MG63 (cell line): ENCODE measurements at regions not wholly inside any gene's neighbourhood (a gene's known extent, or its start where the extent isn't known, plus 50 kb on each side); places are given as distances from the start of the nearest gene placed in this dataset.
"Not testable (repeated sequence)": the region's sequence is repeated elsewhere in the genome, so short reads cannot be mapped to it uniquely, and the experiment has no call there.

Experiments used
- DNase-seq: peaks from one replicate; pipeline ENCODE4 v3.0.0-alpha.2; 2020
- H3K27me3 ChIP-seq: fragments of 250-450 bp; sonication (Bioruptor Pico); 2 replicates; pipeline ENCODE4 v1.5.1; 2020; ENCODE audit warnings: mild to moderate bottlenecking, moderate library complexity
- H3K36me3 ChIP-seq: fragments of 250-450 bp; sonication (Bioruptor Pico); 2 replicates; pipeline ENCODE4 v1.5.1; 2020; ENCODE audit warnings: mild to moderate bottlenecking, moderate library complexity
- H3K4me3 ChIP-seq: fragments of 250-450 bp; sonication (Bioruptor Pico); 2 replicates; pipeline ENCODE4 v1.5.1; 2020; ENCODE audit warnings: mild to moderate bottlenecking, moderate library complexity
- H3K9me3 ChIP-seq: fragments of 250-450 bp; sonication (Bioruptor Pico); 2 replicates; pipeline ENCODE4 v1.5.1; 2020; ENCODE audit warnings: mild to moderate bottlenecking, moderate library complexity

- Histone ChIP-seq H3K9me3 (no peaks in the 10 kb centered on the region), H3K36me3 (no peaks in the 10 kb centered on the region), H3K4me3 (no peak overlapping the region), H3K27me3 (no peaks in the 10 kb centered on the region)
- DNase-seq: no peak
Measured at GRCh38 chr3:82384181-82384580, 622.7 kb upstream of the GBE1 start.

DNA sequence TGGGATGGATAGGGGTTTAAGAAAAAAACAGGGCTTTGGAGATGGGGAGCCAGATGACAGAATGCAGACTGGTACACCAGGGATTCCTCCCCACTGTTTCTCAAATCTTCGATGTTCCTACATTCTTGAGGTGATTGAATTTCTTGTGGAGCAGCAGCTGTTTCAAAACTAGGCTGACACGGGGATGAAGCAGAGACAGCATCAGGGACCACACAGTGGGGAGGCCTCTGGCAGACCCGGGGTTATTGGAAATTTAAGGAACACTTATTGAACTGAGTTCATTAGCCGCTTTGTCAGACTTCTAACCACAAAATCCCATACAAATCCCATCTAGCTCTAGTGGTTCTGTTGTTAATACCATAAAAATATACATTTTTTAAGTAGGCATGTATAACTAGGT, 621.4 kb upstream of the GBE1 start:
- Histone ChIP-seq H3K4me3 (no peak overlapping the region), H3K9me3 (no peaks in the 10 kb centered on the region), H3K27me3 (no peaks in the 10 kb centered on the region), H3K36me3 (no peaks in the 10 kb centered on the region)
- no peak for DNase-seq

GRCh38 chr3:82378392-82378791, 616.9 kb upstream of the GBE1 start:
- H3K4me3 ChIP-seq: no peak overlapping the region
- no peaks in the 10 kb centered on the region for H3K27me3 ChIP-seq
- no peaks in the 10 kb centered on the region for H3K36me3 ChIP-seq
- DNase-seq: no peak
- no peaks in the 10 kb centered on the region; the same call in 1 of the 2 replicates for H3K9me3 ChIP-seq

- Histone ChIP-seq H3K4me3 (no peak overlapping the region), H3K36me3 (no peaks in the 10 kb centered on the region), H3K27me3 (no peaks in the 10 kb centered on the region), H3K9me3 (no peaks in the 10 kb centered on the region; the same call in 1 of the 2 replicates)
- no peak for DNase-seq
Measured at GRCh38 chr3:82376883-82377282, 615.4 kb upstream of the GBE1 start.

- not testable (repeated sequence) for H3K4me3 ChIP-seq, DNase-seq, H3K9me3 ChIP-seq, H3K27me3 ChIP-seq, H3K36me3 ChIP-seq
Measured at GRCh38 chr3:82373833-82374232, 612.4 kb upstream of the GBE1 start.

GRCh38 chr3:82364827-82365226, 603.4 kb upstream of the GBE1 start:
- no peaks in the 10 kb centered on the region for H3K27me3 ChIP-seq
- no peak for DNase-seq
- H3K9me3 ChIP-seq: no peaks in the 10 kb centered on the region
- no peaks in the 10 kb centered on the region for H3K36me3 ChIP-seq
- no peak overlapping the region for H3K4me3 ChIP-seq

DNA sequence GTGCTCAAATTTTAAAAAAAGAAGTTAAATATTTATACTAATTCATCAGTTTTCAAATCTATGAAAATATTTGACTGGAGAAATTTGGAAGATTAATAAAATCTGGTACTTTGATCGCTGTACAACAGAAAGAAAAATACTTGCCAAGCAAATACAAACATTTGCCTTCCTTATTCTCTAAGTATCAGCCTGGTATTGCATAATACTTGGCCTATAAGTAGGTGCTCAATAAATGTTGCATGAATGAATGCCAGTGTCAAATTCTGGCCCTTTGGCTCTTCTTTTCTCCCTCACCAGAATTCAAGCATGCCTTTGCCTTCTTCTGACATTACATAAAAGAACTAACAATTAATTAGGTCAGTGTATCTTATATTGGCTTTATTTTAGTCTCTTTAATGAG, 601.7 kb upstream of the GBE1 start:
- H3K27me3 ChIP-seq: no peaks in the 10 kb centered on the region
- DNase-seq: no peak
- H3K36me3 ChIP-seq: no peaks in the 10 kb centered on the region
- no peak overlapping the region for H3K4me3 ChIP-seq
- no peaks in the 10 kb centered on the region for H3K9me3 ChIP-seq

DNA sequence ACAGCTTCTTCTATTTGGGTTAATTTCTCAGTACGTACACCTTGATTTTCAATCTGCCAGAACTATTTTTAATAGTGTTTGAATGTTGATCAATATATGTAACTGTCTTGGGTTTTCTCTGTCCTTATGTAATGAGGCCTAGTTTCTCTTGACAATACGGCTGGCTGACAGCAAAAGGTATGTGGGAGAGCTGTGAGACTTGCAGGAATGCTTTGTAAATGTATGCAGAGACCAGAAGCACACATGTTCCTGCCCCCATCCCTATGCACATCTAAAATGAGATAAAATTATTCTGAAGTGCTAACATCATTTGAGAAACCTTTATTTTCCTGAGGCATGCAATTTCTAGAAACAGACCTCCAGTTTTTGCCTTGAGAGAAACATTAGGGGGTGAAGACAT, 593.8 kb upstream of the GBE1 start:
- Histone ChIP-seq H3K27me3 (no peaks in the 10 kb centered on the region), H3K9me3 (no peaks in the 10 kb centered on the region), H3K4me3 (no peak overlapping the region), H3K36me3 (no peaks in the 10 kb centered on the region)
- DNase-seq: no peak

- Histone ChIP-seq H3K27me3 (no peaks in the 10 kb centered on the region), H3K36me3 (no peaks in the 10 kb centered on the region), H3K4me3 (no peak overlapping the region), H3K9me3 (no peaks in the 10 kb centered on the region)
- DNase-seq: peak; percentile 2
Measured at GRCh38 chr3:82354228-82354627, 592.8 kb upstream of the GBE1 start.

GRCh38 chr3:82353306-82354171, 592.1 kb upstream of the GBE1 start:
- H3K9me3 ChIP-seq: no peaks in the 10 kb centered on the region
- DNase-seq: no peak
- no peaks in the 10 kb centered on the region for H3K36me3 ChIP-seq
- H3K4me3 ChIP-seq: no peak overlapping the region
- no peaks in the 10 kb centered on the region for H3K27me3 ChIP-seq

- Histone ChIP-seq H3K27me3 (no peaks in the 10 kb centered on the region), H3K9me3 (no peaks in the 10 kb centered on the region), H3K4me3 (no peak overlapping the region), H3K36me3 (no peaks in the 10 kb centered on the region)
- DNase-seq: no peak
Measured at GRCh38 chr3:82347585-82347984, 586.1 kb upstream of the GBE1 start.

- Histone ChIP-seq H3K4me3 (no peak overlapping the region), H3K36me3 (no peaks in the 10 kb centered on the region), H3K27me3 (no peaks in the 10 kb centered on the region), H3K9me3 (no peaks in the 10 kb centered on the region)
- no peak for DNase-seq
Measured at GRCh38 chr3:82342521-82342920, 581.1 kb upstream of the GBE1 start.

DNA sequence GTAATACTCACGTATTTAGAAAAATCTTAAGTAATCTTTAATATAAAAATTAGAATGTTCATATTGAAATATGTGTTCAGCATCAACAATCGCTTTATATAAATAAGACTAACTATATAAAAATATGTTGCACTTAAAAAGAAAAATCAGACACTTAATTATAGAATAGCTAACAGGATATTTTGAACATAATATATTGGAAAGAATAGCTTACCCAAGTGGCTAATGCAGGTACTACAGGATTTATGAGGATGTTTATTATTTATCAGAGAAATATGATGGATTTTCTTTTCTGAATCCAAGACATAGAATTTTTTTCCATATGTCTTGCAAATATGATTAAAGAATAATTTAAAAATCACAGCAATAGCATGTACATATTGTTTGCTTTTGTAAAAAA, 567.9 kb upstream of the GBE1 start:
- Histone ChIP-seq H3K9me3 (no peaks in the 10 kb centered on the region), H3K27me3 (no peaks in the 10 kb centered on the region)

GRCh38 chr3:82311901-82312300, 550.5 kb upstream of the GBE1 start:
- no peak for DNase-seq
- Histone ChIP-seq H3K4me3 (no peak overlapping the region), H3K9me3 (no peaks in the 10 kb centered on the region)

More for the DNA sequence above, 567.9 kb upstream of the GBE1 start:
- Histone ChIP-seq H3K4me3 (no peak overlapping the region), H3K36me3 (no peaks in the 10 kb centered on the region)
- DNase-seq: no peak

DNA sequence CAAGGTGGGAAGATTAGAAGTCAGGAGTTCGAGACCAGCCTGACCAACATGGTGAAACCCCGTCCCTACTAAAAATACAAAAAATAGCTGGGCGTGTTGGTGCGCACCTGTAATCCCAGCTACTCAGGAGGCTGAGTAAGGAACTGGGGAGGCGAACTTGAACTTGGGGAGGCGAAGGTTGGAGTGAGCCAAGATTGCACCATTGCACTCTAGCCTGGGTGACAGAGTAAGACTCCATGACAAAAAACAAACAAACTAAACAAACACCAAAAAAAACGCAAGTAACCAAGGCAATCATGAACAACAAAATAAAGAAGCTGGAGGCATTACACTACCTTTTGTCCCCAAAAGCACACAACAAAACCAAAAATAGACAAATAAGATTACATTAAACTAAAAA, 547.3 kb upstream of the GBE1 start:
- no peak for DNase-seq
- no peaks in the 10 kb centered on the region for H3K27me3 ChIP-seq
- H3K9me3 ChIP-seq: no peaks in the 10 kb centered on the region
- H3K36me3 ChIP-seq: no peaks in the 10 kb centered on the region
- no peak overlapping the region for H3K4me3 ChIP-seq

More at GRCh38 chr3:82311901-82312300, 550.5 kb upstream of the GBE1 start:
- Histone ChIP-seq H3K27me3 (no peaks in the 10 kb centered on the region), H3K36me3 (no peaks in the 10 kb centered on the region)

GRCh38 chr3:82306189-82306588, 544.7 kb upstream of the GBE1 start:
- Histone ChIP-seq H3K36me3 (no peaks in the 10 kb centered on the region), H3K4me3 (no peak overlapping the region), H3K27me3 (no peaks in the 10 kb centered on the region), H3K9me3 (no peaks in the 10 kb centered on the region)
- no peak for DNase-seq

DNA sequence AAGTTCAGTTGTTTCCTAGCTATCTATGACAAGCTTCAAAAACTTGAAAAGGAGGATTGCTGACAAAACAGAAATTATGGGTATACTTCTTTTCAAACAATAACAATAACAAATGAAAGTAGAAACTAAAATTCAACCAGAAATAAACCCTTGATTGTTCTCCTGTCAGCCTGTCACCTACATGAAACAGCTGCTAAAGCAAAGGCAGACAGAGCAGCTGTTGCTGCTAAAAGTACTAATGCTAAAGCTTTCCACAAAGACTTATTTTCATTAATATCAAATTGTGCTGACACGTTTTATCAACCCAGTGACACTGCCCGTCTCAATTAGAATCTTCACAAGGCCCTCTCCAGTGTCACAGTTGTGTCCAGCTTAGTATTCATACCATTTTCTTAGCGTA, 533.2 kb upstream of the GBE1 start:
- Histone ChIP-seq H3K36me3 (no peaks in the 10 kb centered on the region), H3K9me3 (no peaks in the 10 kb centered on the region), H3K4me3 (no peak overlapping the region), H3K27me3 (no peaks in the 10 kb centered on the region)
- DNase-seq: no peak

DNA sequence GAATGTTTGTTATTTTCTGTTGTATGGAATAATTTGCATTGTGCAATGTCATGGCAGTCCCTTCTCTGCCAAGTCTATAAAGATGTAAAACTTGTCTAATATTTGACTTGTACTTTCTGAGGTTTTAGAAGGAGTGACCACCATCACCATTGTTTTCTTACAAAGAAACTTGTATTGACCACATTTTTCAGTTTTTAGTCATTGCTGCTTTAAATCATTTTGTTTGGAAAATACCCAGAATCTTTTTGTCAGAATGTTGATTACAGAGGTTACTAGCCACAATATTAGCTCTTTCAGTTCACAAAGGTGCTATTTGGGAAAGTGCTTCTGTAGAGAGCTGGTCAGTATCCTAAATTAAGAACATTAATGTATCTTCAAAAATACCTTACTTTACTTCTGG, 532.4 kb upstream of the GBE1 start:
- no peak for DNase-seq
- Histone ChIP-seq H3K9me3 (no peaks in the 10 kb centered on the region), H3K27me3 (no peaks in the 10 kb centered on the region), H3K4me3 (no peak overlapping the region), H3K36me3 (no peaks in the 10 kb centered on the region)
